Activated effector memory CD4-positive, alpha-beta T cell treated with Interleukin-2 at 50 U/mL for 16 hours (primary cell): ENCODE measurements at regions not wholly inside any gene's neighbourhood (a gene's known extent, or its start where the extent isn't known, plus 50 kb on each side); places are given as distances from the start of the nearest gene placed in this dataset.
"Not testable (repeated sequence)": the region's sequence is repeated elsewhere in the genome, so short reads cannot be mapped to it uniquely, and the experiment has no call there.

Source experiments
- DNase-seq: peaks from one replicate; pipeline ENCODE4 v3.0.0-alpha.2; 2020

DNA sequence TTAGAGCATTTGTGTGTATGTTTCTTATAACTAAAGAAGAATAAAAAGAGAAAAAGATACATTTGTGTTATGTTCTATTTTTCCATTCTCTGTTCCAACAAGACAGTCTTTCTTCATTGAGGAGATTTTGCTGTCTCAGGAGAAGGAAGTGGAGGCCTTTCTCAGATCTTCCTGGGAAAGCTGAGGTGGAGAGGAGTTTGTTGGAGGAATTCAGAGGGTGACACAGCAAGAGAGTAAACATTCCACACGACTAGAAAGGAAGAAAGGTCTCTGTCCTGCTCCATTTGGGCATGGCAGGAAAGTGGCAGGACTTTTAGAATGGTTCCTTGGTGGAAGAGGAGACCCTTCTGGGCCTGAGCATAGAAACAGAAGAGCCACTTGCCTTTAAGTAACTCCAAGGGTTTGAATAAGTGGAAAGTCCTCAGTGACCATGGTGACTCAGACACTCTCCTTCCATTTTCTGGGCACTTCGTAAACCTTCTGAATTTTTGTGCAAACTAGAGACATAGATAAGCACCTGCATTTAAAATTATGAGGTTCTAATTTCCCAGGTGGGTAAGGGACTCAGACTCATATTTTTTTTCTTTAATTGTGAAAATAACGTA is 52.3 kb upstream of the COL5A2 start:
- no peak for DNase-seq

DNA sequence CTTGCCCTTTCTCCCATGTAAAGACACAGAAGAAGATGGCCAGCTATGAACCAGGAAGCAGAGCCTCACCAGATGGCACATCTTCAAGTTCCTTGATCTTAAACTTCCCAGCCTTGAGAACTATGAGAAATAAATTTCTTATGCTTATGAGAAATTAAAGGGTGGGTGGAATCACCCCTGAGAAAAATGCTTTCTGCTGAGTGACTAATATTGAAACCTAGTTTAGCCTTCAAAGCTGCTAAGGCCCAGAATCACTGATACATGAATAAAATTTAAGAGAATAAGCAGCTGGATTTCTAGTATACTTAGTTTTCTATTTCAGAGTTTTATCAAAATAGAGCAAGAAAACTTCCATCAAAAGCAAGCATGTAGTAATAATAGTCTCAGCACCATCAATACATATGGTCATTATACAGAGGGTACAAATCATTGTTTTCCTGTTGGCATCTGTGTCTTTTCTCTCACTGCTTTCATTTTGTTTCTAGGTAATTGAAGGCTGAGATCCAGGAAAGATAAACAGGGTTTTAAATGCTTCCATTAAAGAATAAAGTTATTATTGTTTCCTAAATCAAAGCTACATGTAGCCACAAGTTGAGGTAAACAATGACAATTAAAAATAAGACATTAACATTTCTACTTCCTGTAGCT is 53.3 kb upstream of the COL5A2 start:
- no peak for DNase-seq

DNA sequence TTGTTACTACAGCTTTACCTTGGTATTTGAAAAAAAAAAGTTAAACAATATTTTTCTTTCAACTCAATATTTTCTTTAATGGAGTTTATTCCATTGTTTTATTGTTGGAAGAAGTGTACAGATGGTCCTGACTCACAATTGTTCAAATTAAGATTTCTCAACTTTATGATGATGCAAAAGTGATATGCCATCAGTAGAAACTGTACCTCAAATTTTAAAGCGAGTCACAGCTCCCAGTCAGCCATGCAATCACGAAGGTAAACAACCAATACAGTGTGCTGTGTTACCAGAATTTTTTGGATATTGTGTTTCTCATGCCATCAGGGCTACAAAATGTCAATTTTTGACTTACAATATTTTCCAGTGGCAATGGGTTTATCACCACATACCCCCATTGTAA is 54.0 kb upstream of the COL5A2 start:
- DNase-seq: no peak

DNA sequence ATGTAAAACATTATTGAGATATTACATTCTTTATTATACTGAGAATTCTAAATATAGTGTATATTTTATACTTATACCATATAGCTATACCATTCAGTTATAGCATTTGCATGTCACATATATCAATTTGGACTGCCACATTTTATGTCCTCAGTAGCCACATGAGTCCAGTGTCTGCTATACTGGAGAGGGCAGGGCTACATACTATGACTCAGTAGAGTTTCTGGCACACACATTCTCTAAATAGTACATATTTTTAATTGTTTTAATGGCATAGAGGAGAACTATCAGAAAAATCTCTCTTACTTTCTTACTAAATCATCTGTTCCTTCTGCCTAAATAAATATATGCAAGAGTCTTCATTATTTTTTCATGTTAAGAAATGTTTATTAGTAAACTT is 55.4 kb upstream of the COL5A2 start:
- no peak for DNase-seq

DNA sequence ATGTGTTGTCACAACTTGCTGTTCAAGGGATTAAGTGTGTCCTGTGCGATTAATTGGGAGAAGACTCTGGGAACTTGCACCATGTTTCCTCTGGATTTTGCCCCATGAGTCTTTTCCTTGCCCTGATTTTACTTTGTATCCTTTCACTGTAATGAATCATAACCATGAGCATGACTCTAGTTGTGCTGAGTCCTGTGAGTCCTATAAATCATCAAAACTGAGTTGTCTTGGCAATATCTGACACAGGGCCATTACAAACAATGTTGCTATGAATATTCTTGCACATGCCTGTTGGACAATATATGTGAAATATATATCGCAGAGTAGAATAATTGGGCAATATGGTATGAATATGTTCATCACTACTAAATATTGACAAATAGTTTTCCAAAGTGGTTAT is 56.5 kb upstream of the COL5A2 start:
- no peak for DNase-seq

DNA sequence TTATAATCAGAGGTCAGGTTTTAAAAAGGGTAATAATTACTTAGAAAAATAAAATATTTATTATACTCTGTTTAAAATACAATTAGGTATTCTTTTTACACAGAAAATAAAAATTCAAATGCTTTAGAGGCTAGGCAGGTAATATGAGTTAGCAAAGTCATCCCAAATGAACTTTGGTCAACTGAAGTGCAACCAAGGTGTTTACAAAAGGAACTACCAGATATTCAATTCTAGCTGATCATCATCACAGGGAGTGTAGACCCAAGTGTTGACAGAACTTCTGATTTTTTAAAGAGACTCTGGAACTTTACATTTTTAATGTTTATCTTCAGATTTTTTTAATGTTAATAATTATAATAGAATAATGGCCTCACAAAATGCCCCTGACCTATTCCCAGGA is 59.3 kb upstream of the COL5A2 start:
- no peak for DNase-seq

DNA sequence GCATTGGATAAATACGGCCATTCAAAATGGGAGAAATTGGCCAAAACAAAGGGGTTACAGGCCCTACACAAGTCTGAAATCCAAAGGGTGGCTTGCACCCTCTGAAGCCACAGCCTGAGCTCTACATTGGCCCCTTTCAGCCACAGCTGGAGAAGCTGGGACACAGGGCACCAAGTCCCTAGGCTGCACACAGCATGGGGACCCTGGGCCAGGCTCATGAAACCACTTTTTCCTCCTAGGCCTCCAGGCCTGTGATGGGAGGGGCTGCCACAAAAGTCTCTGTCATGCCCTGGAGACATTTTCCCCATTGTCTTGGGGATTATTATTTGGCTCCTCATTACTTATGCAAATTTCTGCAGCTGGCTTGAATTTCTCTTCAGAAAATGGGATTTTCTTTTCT is 64.3 kb upstream of the COL5A2 start:
- DNase-seq: not testable (repeated sequence)

DNA sequence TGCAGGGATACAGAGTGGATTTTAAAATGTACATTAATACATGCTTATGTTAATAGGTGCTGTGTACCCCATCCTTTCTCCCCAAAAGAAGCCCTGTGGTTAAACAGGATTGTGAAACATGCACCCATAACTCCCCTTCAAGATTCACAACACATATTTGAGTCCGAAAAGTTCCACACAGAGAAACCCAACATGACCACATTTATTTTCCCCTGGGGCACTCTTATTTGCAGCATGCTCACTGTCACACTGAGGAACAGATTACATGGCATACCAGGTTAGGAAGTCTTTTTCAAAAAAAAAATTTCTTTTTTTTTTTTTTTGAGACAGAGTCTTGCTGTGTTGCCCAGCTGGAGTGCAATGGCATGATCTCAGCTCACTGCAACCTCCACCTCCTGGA is 67.7 kb upstream of the COL5A2 start:
- DNase-seq: no peak

DNA sequence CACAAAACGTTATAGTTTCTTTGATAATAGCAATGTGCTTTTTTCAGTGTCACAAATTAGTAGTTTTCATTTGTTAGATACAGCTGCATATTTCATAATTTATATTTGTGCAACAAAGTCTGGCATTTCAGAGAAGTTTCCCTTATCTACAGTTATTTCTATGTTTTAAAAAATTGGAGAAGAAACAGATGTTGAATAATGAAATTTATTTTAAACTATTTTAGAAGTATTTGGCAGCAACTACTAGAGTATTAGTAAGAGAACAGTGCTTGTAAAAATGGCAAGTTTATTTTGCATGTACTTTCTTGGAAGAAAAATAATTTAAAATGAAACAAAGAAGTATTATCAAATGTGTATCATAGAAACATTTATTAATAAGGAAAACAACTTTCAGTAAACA is 68.6 kb upstream of the COL5A2 start:
- no peak for DNase-seq

DNA sequence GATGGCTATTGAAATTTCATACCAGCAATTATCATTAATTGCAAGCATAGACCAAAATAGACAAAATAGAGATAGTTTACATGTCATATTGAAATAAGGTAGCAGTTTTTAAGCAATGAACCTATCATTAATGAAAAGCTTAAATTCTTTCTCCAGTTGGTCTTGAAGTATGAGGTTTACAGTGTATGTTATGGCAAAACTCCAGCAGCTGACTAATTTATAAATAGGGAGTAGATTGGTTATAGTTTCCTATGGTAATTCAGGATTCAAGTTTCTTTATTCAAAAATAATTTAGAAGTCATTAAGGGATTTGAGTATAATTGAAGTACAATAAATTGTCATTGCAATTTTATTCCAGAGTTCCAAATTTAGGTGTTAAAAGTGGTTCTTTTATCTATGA is 69.6 kb upstream of the COL5A2 start:
- no peak for DNase-seq

DNA sequence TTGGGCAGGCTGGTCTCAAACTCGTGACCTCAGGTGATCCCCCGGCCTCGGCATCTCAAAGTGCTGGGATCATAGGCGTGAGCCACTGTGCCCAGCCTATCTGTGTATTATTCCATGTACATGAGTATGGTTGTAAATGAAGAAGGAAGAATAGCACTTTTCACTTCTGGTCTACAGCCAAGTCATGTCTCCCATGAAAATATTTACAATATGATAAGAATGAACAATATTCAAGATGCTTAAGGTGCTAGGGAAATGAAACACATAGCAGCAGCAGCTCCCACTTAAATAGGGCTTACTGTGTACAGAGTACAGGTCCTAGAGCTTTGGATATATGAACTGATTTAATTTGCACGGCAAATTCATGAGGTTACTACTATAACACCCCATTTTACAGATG is 70.3 kb upstream of the COL5A2 start:
- DNase-seq: no peak

DNA sequence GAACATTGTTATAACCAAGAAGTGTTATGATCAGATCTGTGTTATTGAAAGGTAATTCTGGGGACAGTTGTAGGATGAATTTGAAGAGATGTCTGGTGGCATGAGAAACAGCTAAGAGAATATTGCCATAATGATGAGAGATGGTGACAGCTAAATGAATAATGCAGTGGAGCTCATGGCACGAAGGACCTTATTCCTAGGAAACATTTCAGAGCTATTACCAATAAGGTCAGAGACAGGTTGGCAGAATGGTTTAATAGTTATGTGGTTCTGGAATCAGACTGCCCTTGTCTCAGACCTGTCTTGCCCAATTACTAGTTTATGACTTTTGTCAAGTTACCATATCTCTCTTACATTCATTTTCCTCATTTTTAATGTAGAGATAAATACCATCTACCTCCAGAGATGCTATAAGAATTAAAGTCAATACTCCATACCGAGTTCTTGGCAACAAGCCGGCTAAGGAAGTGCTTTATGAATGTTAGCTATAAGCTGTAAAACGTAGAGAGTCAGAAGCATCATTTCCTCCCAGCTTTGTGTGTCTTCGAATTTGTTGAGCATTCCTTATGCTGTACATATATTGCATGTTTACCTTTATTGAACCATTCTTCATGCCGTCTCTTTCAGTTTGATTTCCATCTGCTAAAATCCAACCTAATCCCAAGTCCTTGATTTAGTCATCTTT is 73.6 kb upstream of the COL5A2 start:
- no peak for DNase-seq

DNA sequence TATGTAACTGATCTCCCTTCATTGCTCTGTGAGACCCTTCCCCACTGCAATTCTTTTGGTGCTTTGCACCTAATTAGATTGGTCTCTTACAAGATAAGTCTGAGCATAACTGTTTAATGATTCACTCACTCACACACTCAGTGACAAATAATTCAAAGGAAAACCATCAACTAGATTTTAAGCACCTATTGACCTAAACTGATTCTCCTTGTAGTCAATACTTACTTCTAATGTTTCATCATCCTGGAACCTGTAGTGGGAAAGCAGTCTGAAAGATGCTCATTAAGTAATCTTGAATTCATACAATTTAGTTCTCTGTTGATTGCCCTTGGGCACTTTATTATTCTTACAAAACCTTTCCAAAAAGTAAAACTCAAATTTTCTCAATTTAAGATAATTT is 74.3 kb upstream of the COL5A2 start:
- DNase-seq: no peak

DNA sequence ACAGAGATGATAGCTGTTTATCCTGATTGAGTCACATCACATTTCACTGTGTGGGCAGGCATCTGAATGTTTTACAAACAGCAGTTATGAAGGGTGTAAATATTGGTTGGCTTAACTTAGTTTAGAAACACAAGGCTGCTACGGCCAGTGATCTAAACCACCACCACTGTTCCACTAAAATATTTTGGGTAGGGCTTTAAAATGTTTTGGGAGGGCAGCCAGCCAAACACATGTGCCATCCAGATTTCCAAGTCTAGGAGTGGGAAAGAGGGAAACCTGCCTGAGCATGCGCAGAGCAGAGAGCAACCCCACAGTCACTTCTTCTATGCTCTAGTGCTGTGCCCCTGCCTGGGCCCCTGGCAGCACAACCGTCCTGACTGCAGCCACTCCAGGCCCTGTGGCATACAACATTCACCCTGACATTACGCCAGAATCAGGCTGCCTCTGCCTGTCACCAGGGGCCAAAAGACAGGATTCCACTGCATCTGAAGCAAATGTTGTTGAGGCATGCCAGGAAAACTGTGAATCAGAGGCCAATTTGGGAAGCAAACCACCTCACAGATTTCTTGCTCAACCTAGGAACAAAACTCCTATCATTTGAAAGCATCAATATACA is 74.8 kb upstream of the COL5A2 start:
- no peak for DNase-seq

DNA sequence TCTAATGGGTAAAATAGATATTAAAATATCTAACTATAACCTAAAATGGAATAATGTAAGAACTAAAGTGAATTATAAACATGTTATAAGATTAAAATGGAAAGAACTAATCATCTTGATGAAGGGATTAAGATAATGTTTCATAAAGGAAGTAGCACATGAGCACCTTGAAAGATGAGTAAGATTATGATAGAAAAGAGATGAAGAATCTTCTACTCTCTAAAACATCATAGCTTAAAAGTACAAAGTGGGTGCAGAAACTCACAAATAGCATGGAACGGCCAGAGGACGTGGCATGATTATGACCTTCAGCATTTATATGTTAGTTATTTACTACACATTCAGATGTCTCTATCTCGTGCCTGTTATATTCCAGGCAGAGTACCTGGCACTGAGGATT is 76.2 kb upstream of the COL5A2 start:
- DNase-seq: no peak

DNA sequence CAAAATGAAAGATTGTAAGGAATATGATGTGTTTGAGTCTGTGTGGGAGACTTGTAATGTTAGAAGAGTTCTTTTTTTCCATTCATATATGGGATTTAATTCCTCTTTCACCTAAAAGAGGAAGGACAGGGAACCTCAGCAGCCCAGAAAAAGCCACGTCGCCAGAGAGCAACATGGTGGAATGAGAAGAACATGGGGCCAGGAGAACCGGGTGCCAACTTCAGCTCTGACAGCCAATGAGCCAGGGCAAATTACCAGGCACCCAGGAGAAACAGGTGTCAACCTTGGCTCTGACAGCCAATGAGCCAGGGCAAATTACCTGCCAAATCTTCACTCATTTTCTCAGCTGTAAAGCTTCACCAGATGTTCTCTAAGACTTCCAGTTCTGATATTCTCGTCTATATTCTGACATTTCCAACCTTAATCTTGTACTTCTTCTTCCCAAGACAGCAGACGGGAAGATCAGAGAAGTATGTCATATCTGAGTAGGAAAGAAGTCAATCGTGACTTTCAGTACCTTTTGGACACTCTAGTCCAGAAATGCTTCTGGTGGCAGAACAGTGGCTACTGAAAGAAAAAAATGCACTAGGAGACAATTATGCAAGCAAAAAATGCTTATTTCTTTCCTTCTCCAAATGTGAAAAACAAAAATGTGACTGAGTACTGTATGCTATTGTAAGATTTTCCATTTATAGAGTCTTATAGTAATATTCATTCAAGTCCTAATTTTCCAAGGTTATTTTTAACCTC is 79.2 kb upstream of the COL5A2 start:
- no peak for DNase-seq

DNA sequence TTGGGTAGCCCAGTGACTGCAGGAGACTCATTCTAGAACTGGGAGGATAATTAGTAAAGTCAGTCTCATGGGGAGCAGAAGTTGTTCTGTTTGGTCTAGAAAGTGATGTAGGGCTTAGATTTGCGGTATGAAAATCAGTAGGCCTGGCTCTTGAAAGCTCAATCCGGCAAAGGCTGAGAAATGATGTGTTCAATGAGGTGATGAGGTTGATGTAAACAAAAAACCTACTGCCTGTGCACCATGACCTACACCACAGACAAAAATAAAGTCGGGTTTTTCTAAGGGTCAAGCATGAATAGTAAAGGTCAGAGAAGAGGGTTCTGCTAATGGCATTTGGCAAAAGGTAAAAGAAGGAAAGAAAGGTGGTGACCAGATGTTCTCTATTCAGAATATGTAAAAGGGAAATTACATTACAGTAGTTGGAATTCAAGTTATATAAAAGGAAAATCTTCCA is 80.8 kb upstream of the COL5A2 start:
- DNase-seq: no peak

DNA sequence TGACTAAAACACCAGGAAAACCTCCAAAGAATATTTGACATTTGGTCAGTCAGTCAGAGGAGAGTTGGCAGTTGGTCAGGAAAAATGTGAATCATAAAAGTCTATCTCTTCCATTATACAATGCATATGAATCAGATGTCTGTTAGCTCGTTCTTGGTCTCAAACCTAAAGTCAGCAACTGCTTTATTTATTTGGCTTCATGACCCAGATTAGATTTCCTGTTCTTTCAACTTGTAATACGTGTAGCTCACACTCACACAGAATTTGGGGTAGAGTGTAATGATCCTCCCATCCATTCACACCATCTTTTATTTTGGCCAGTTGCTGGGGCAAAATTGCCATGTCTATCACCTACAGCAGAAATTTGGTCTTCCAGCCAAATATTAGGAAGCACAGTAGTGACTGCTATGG is 81.9 kb upstream of the COL5A2 start:
- no peak for DNase-seq

DNA sequence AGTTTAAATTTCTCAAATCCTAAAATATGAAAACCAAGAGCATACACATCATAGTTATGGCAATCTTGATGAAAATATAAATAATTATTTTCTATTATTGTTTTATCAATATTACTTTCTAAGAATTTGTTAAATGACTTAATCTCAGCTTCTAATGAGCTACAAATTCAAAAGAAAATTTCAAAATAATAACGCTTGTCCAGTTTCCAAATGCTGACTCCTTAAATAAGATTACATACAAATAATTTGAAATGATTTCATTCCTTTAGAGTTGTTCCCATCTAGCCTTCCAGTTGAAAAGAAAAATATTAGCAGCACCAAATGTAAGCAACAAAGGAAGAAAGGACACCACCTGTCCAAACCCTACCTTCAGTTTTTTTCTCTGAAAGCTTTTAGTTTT is 82.4 kb upstream of the COL5A2 start:
- DNase-seq: no peak

DNA sequence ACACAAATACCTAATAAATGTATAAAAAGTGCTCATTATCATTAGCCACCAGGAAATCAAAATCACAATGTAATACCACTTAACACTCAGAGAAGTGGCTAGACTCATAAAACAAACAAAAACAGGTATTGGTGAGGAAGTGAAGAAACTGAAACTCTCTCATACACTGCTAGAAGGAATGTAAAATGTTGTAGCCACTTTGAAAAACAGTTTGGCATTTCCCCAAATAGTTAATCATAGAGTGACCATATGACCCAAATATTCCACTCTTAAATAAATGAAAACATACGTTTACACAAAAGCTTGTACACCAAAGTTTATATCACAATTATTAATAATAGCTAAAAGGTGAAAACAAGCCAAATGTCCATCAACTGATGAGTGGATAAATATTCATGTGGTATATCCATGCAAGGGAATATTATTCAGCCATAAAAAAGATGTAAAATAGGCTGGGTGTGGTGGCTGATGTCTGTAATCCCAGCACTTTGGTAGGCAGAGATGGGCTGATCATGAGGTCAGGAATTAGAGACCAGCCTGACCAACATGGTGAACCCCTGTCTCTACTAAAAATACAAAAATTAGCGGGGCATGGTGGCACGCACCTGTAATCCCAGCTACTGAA is 86.2 kb upstream of the COL5A2 start:
- DNase-seq: no peak

DNA sequence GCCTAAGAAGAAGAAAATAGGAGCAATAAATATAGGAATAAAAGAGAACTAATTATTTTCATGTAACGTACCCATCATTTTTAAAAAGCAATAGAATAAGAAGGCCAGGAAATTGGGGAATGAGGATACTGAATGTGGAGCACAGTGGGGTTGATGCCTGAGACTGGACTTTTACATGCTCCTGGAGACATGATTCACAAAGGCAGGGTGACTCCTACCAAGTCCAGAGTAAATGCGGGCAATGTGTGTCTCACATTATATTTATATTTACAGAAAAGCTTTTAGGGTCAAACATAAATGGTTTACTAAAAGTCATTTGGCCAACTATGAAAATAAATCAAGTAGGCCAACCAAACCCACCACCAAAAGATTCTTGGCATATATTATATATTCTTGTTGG is 87.9 kb upstream of the COL5A2 start:
- no peak for DNase-seq

DNA sequence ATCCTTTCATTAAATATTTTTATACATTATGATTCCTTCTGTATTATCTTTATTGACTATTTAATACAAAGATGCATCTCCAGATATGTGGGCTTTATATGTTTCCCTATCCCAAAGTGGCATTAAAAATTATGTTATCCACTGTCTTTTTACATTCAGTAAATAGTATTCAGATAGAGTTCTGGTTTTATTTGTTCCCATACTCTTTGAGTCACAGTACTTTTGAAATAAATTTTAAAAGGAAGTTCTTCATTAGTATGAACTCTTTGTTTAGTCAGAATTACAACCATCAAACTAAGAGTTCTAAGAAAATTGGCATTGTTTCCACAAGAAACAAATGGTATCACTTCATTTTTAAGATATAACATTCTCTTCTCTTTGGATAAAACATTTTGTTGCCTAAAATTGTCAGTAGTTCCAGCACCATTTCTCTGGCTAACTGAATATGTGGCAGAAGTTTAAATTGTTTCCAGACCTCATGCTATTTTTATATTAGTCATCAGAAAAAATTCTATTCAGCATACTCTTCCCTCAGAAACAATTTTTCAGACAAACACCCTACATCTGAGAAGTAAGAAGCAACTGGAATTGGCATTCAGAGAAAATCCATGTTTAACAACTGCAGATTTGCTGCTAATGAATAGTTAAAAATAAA is 88.5 kb upstream of the COL5A2 start:
- DNase-seq: no peak
